Transverse colon (tissue), 4 donors: ENCODE measurements at regions not wholly inside any gene's neighbourhood (a gene's known extent, or its start where the extent isn't known, plus 50 kb on each side); places are given as distances from the start of the nearest gene placed in this dataset.
A peak's percentile ranks its signal among the peaks of the same experiment; 100 is the strongest.

Source experiments
- DNase-seq: peaks from one replicate; pipeline ENCODE4 v3.0.0-alpha.2; 2019
- H3K27ac ChIP-seq, 4 donors: fragments of 200-600 bp; sonication (generic); 2 replicates each; pipeline ENCODE4 v1.5.1; 2016 to 2018; ENCODE audit warnings: inconsistent platforms in 4 of 4
- H3K27me3 ChIP-seq: fragments of 200-600 bp; sonication (generic); 2 replicates; pipeline ENCODE4 v1.5.1; 2017; ENCODE audit warnings: inconsistent platforms
- H3K36me3 ChIP-seq, 4 donors: fragments of 200-600 bp; sonication (generic); 2 replicates each; pipeline ENCODE4 v1.5.1; 2017 to 2019; ENCODE audit warnings: inconsistent platforms in 4 of 4
- H3K4me1 ChIP-seq, 4 donors: fragments of 200-600 bp; sonication (generic); 2 replicates each; pipeline ENCODE4 v1.5.1; 2017 to 2020; ENCODE audit warnings: inconsistent platforms in 4 of 4
- H3K4me3 ChIP-seq, 4 donors: fragments of 200-600 bp; sonication (generic); 1 replicate in 1 of 4; 2 replicates in 3 of 4; pipeline versions ENCODE4 v1.5.1 to v1.6.1; 2017 to 2019; ENCODE audit warnings: inconsistent platforms in 4 of 4
- H3K9me3 ChIP-seq, 2 donors: fragments of 200-600 bp; sonication (generic); 2 replicates each; pipeline ENCODE4 v1.5.1; 2017 to 2019; ENCODE audit warnings: inconsistent platforms in 2 of 2
- CTCF ChIP-seq, 5 experiments: fragments of 200-600 bp in 3 of 5; fragments of 450-650 bp in 2 of 5; sonication (generic) in 3 of 5; IDR thresholded peaks; 1 replicate in 2 of 5; 2 replicates in 3 of 5; pipeline ENCODE4 v1.5.1; 2016 to 2017; ENCODE audit warnings: antibody characterized with exemption in 5 of 5, inconsistent platforms in 3 of 5, mild to moderate bottlenecking in 2 of 5, moderate library complexity in 1 of 5
- EP300 ChIP-seq: sonication (generic); formaldehyde crosslinking; IDR thresholded peaks from one replicate; pipeline ENCODE4 v1.6.1; 2017; ENCODE audit warnings: antibody characterized with exemption, low read depth
- POLR2A ChIP-seq: fragments of 450-650 bp; IDR thresholded peaks from one replicate; pipeline ENCODE4 v1.6.1; 2016; ENCODE audit warnings: antibody characterized with exemption, mild to moderate bottlenecking, moderate library complexity
- POLR2AphosphoS5 ChIP-seq, 3 donors: sonication (generic); formaldehyde crosslinking; IDR thresholded peaks; one replicate each; pipeline ENCODE4 v1.6.1; 2016; ENCODE audit warnings: antibody characterized with exemption in 3 of 3
- WGBS, 2 donors: methylation state at CpG; one replicate each; pipeline ENCODE4 v1.1.5; 2018; ENCODE audit warnings: low coverage in 1 of 2; 5-methylcytosine and 5-hydroxymethylcytosine counted together
- in situ Hi-C, 4 donors: fragments of 200-750 bp; cut with MboI; loops; one replicate each; pipeline versions ENCODE4 v1.15.0 to v1.15.1; 2017; ENCODE audit warnings: low sequenced_read_pairs in 3 of 4, low pct_ligation_motif_present in 1 of 4, low pct_unique_long_range_greater_than_20kb in 1 of 4
- intact Hi-C: fragments of 100-400 bp; cut with DNase I; formaldehyde crosslinking; loops from one replicate; pipeline ENCODE4 v1.15.1; 2023; ENCODE audit warnings: low total_unique reads

GRCh38 chr2:160920061-160920460, 240.2 kb upstream of the TANK start:
- intact Hi-C loops = no loop called here
- Histone ChIP-seq H3K4me1 (peaks cover 0 to 15% (median 2%) of the 10 kb centered on the region in 4 donors), H3K27me3 (no peaks in the 10 kb centered on the region), H3K27ac (peak overlapping the region; percentile 47 to 69 (median 61)), H3K9me3 (no peaks in the 10 kb centered on the region), H3K4me3 (no peak overlapping the region), H3K36me3 (no peaks in the 10 kb centered on the region)
- in situ Hi-C loops = no loop called here
- TF ChIP-seq POLR2A = no peak
- TF ChIP-seq POLR2AphosphoS5 (IDR thresholded peaks at IDR 0.05) = no peak
- TF ChIP-seq CTCF (IDR thresholded peaks at IDR 0.05) = no peak
- TF ChIP-seq EP300 = no peak
- WGBS, 2 donors = 25 to 30% methylated on average over 1 of the region's 1 CpG
- DNase-seq = no peak

DNA sequence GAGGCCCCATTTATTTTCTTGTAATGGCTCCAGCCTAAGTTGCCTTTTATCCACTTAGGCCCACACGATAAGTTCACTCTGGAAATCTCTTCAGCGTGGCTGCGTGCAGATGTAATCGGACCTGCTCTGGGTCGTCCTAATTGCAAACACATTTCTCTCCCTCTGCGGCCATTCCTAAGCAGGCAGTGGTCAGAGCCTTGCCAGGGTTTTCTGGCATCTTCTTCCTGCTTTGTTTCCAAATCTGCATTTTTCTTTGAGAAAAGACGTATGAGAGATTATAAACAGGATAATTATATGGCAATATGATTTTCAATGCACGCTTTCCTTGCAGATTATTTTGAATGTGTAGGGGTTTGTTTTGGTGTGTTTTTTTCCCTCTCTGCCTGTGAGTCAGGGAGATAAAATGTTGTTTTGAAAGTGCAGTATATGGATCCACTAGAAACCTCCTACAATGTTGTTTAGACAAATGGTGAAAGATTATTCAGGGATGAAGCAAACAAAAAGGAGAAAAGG, 239.4 kb upstream of the TANK start:
- no peaks in the 10 kb centered on the region for H3K27me3 ChIP-seq
- DNase-seq = no peak
- intact Hi-C loops = no loop called here
- no peaks in the 10 kb centered on the region for H3K9me3 ChIP-seq
- peak overlapping the region; percentile 47 to 69 (median 61) for H3K27ac ChIP-seq
- no peaks in the 10 kb centered on the region for H3K36me3 ChIP-seq
- WGBS, 2 donors = 57 to 82% methylated on average over 7 to 8 of the region's 8 CpGs
- in situ Hi-C loops = no loop called here
- H3K4me1 ChIP-seq = peaks cover 0 to 15% (median 2%) of the 10 kb centered on the region in 4 donors
- TF ChIP-seq POLR2A = no peak
- no peak for TF ChIP-seq CTCF (IDR thresholded peaks at IDR 0.05)
- no peak for TF ChIP-seq POLR2AphosphoS5 (IDR thresholded peaks at IDR 0.05)
- TF ChIP-seq EP300 = no peak
- no peak overlapping the region for H3K4me3 ChIP-seq

DNA sequence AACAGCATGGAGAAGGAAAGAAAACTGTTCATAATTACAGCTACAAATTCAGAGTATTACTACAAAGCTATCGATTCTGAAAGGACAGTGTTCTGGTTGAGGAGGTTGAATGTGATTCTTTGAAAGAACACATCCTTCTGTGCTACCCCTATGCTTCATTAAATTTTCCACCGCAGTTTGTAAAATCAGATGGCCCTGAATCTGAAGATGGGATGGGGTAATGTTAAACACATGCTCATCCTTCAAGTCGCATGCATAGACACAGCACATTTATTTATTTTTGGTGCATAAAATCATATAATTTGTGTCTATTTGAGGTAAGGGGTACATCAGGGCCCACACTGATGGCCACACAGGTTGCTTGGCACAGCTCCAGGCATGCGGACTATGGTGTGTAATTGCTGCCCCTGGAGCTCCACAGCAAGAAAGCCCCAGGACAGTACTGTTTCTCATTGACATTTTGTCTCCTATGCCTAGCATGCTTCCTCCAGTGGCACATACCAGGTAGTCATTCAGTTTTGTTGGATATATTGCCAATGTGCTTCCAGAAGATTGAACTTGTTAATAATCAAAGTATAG, 238.8 kb upstream of the TANK start:
- TF ChIP-seq EP300 = no peak
- TF ChIP-seq POLR2A = no peak
- TF ChIP-seq CTCF (IDR thresholded peaks at IDR 0.05) = no peak
- TF ChIP-seq POLR2AphosphoS5 (IDR thresholded peaks at IDR 0.05) = no peak
- no peaks in the 10 kb centered on the region for H3K27me3 ChIP-seq
- WGBS, 2 donors = 60 to 74% methylated on average over 2 to 4 of the region's 4 CpGs

DNA sequence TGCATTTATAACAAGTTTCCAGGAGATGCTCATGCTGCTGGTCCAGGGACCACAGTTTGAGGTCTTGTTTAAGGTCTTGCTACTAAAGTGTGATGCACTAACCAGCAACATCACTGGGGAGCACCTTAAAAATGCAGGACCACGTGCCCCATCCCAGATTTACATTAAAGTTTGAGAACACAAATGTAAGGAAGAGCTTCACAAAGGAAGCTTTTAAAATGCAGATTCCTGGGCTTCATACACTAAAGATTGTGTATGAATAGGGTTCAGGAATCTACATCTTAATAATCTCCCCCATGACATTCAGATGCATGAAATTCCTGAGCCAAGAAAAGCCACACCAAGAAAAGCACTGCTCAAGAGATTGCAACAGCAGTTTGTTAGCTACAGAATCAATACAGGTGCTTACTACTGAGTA, 235.3 kb upstream of the TANK start:
- no peak for DNase-seq
- TF ChIP-seq POLR2A (no peak), CTCF (IDR thresholded peaks at IDR 0.05) (no peak), EP300 (no peak), POLR2AphosphoS5 (IDR thresholded peaks at IDR 0.05) (no peak)
- intact Hi-C loops (no loop called here), in situ Hi-C loops (no loop called here)
- WGBS, 2 donors = 45% methylated on average over 1 of the region's 1 CpG; no CpG with 5 or more reads in 1 of the 2 donors
- no peak overlapping the region for H3K4me3 ChIP-seq
- H3K4me1 ChIP-seq = peaks cover 0 to 15% (median 0%) of the 10 kb centered on the region in 4 donors
- no peaks in the 10 kb centered on the region for H3K9me3 ChIP-seq
- H3K36me3 ChIP-seq = no peaks in the 10 kb centered on the region
- no peak overlapping the region for H3K27ac ChIP-seq
- no peaks in the 10 kb centered on the region for H3K27me3 ChIP-seq

More for the DNA sequence above, 238.8 kb upstream of the TANK start:
- H3K9me3 ChIP-seq = no peaks in the 10 kb centered on the region
- H3K4me1 ChIP-seq = peaks cover 0 to 15% (median 2%) of the 10 kb centered on the region in 4 donors
- intact Hi-C loops (no loop called here), in situ Hi-C loops (no loop called here)
- DNase-seq = no peak
- H3K4me3 ChIP-seq = no peak overlapping the region
- H3K36me3 ChIP-seq = no peaks in the 10 kb centered on the region
- peak overlapping the region; percentile 47 to 69 (median 61) for H3K27ac ChIP-seq
